Fibroblast of lung (primary cell): ENCODE measurements at regions not wholly inside any gene's neighbourhood (a gene's known extent, or its start where the extent isn't known, plus 50 kb on each side); places are given as distances from the start of the nearest gene placed in this dataset.
A peak's percentile ranks its signal among the peaks of the same experiment; 100 is the strongest.

ENCODE experiments used
- DNase-seq, 2 donors: peaks; one replicate each; pipeline versions ENCODE4 v3.0.0 to v3.0.0-alpha.2; 2010; ENCODE audit warnings: low read depth in 2 of 2
- H2AFZ ChIP-seq: 2 replicates; pipeline ENCODE4 v1.5.1; 2012; ENCODE audit warnings: low read length, control low read depth, inconsistent platforms
- H3K27ac ChIP-seq: 2 replicates; pipeline ENCODE4 v1.5.1; 2011; ENCODE audit warnings: low read length, control low read depth; ENCODE audit not compliant: insufficient read depth
- H3K27me3 ChIP-seq: 2 replicates; pipeline ENCODE4 v1.5.1; 2011; ENCODE audit warnings: mild to moderate bottlenecking, low read length; ENCODE audit not compliant: control insufficient read depth, insufficient read depth
- H3K36me3 ChIP-seq: 2 replicates; pipeline ENCODE4 v1.5.1; 2011; ENCODE audit warnings: low read length; ENCODE audit not compliant: control insufficient read depth, insufficient read depth
- H3K4me1 ChIP-seq: 2 replicates; pipeline ENCODE4 v1.5.1; 2011; ENCODE audit warnings: low read length; ENCODE audit not compliant: control insufficient read depth, insufficient read depth; ENCODE audit errors: extremely low read depth
- H3K4me2 ChIP-seq: 2 replicates; pipeline ENCODE4 v1.5.1; 2011; ENCODE audit warnings: low read length, control low read depth; ENCODE audit not compliant: insufficient read depth; ENCODE audit errors: extremely low read depth
- H3K4me3 ChIP-seq, 4 experiments: fragments of 200-600 bp in 1 of 4; sonication (generic) in 1 of 4; replicated peaks in 1 of 4; 2 replicates each; pipeline ENCODE4 v1.5.1; 2011 to 2016; ENCODE audit warnings: low read length in 4 of 4, low read depth in 3 of 4, mild to moderate bottlenecking in 3 of 4, control low read depth in 2 of 4, inconsistent platforms in 1 of 4, mixed read lengths in 1 of 4; ENCODE audit not compliant: insufficient read depth in 1 of 4; ENCODE audit errors: control extremely low read depth in 1 of 4
- H3K79me2 ChIP-seq: 2 replicates; pipeline ENCODE4 v1.5.1; 2012; ENCODE audit warnings: mild to moderate bottlenecking, low read length, inconsistent platforms; ENCODE audit not compliant: control insufficient read depth, insufficient read depth
- H3K9ac ChIP-seq: 2 replicates; pipeline ENCODE4 v1.5.1; 2011; ENCODE audit warnings: mild to moderate bottlenecking, low read length, control low read depth; ENCODE audit not compliant: insufficient read depth
- H3K9me3 ChIP-seq: 2 replicates; pipeline ENCODE4 v1.5.1; 2012; ENCODE audit warnings: low read depth, low read length; ENCODE audit not compliant: control insufficient read depth, insufficient read depth
- H4K20me1 ChIP-seq: 2 replicates; pipeline ENCODE4 v1.5.1; 2011; ENCODE audit warnings: low read length; ENCODE audit not compliant: control insufficient read depth, insufficient read depth; ENCODE audit errors: extremely low read depth
- CTCF ChIP-seq, 2 donors: IDR thresholded peaks in 1 of 2; conservative IDR thresholded peaks in 1 of 2; 1 replicate in 1 of 2; 2 replicates in 1 of 2; pipeline ENCODE4 v1.5.1; 2011 to 2012; ENCODE audit warnings: low read length in 2 of 2, control low read depth in 1 of 2, inconsistent platforms in 1 of 2, low read depth in 1 of 2, mild to moderate bottlenecking in 1 of 2
- EZH2 ChIP-seq: IDR thresholded peaks from 2 replicates; pipeline ENCODE4 v1.5.1; 2012; ENCODE audit warnings: low read length, control low read depth, mild to moderate bottlenecking; ENCODE audit errors: missing control alignments

GRCh38 chr3:95971573-95971972 lies 842.8 kb upstream of the EPHA6 start:
- Histone ChIP-seq H3K4me1 (no peaks in the 10 kb centered on the region), H3K27me3 (no peaks in the 10 kb centered on the region)

GRCh38 chr3:95994338-95994737 lies 820.1 kb upstream of the EPHA6 start:
- no peaks in the 10 kb centered on the region for H3K27me3 ChIP-seq
- H4K20me1 ChIP-seq: no peaks in the 10 kb centered on the region
- H3K36me3 ChIP-seq: no peaks in the 10 kb centered on the region
- no peaks in the 10 kb centered on the region for H3K4me1 ChIP-seq
- H3K4me3 ChIP-seq: no peak overlapping the region
- TF ChIP-seq CTCF (conservative IDR thresholded peaks at IDR 0.05 in 1 of 2, IDR thresholded peaks at IDR 0.05 in 1 of 2; ENCODE audit: low read depth in 1 of 2, low read length in 2 of 2): no peak
- TF ChIP-seq EZH2: no peak
- H3K79me2 ChIP-seq: no peaks in the 10 kb centered on the region
- no peak for DNase-seq
- H3K27ac ChIP-seq: no peak overlapping the region
- H3K4me2 ChIP-seq: no peak overlapping the region
- no peak overlapping the region for H2AFZ ChIP-seq
- no peaks in the 10 kb centered on the region for H3K9me3 ChIP-seq
- no peak overlapping the region for H3K9ac ChIP-seq

More at GRCh38 chr3:95971573-95971972, 842.8 kb upstream of the EPHA6 start:
- TF ChIP-seq CTCF (conservative IDR thresholded peaks at IDR 0.05 in 1 of 2, IDR thresholded peaks at IDR 0.05 in 1 of 2; ENCODE audit: low read depth in 1 of 2, low read length in 2 of 2) (no peak), EZH2 (no peak)
- H3K36me3 ChIP-seq: no peaks in the 10 kb centered on the region
- no peak overlapping the region for H2AFZ ChIP-seq
- H3K27ac ChIP-seq: no peak overlapping the region
- no peak overlapping the region for H3K4me3 ChIP-seq
- H3K9ac ChIP-seq: no peak overlapping the region
- no peak overlapping the region for H3K4me2 ChIP-seq
- no peaks in the 10 kb centered on the region for H3K9me3 ChIP-seq
- DNase-seq: peak; percentile 2 to 24
- no peaks in the 10 kb centered on the region for H4K20me1 ChIP-seq
- H3K79me2 ChIP-seq: no peaks in the 10 kb centered on the region

- no peak overlapping the region for H2AFZ ChIP-seq
- H3K4me1 ChIP-seq: no peaks in the 10 kb centered on the region
Measured at GRCh38 chr3:96000966-96001365, 813.4 kb upstream of the EPHA6 start.

More at GRCh38 chr3:96000966-96001365, 813.4 kb upstream of the EPHA6 start:
- Histone ChIP-seq H3K9me3 (no peaks in the 10 kb centered on the region), H4K20me1 (no peaks in the 10 kb centered on the region), H3K27me3 (no peaks in the 10 kb centered on the region), H3K36me3 (no peaks in the 10 kb centered on the region), H3K9ac (no peak overlapping the region), H3K4me3 (no peak overlapping the region), H3K27ac (no peak overlapping the region), H3K4me2 (no peak overlapping the region), H3K79me2 (no peaks in the 10 kb centered on the region)
- no peak for TF ChIP-seq EZH2
- TF ChIP-seq CTCF (conservative IDR thresholded peaks at IDR 0.05 in 1 of 2, IDR thresholded peaks at IDR 0.05 in 1 of 2; ENCODE audit: low read depth in 1 of 2, low read length in 2 of 2): no peak
- DNase-seq: no peak
